ENCODE measurements at regions not wholly inside any gene's neighbourhood (a gene's known extent, or its start where the extent isn't known, plus 50 kb on each side); places are given as distances from the start of the nearest gene placed in this dataset.

DNA sequence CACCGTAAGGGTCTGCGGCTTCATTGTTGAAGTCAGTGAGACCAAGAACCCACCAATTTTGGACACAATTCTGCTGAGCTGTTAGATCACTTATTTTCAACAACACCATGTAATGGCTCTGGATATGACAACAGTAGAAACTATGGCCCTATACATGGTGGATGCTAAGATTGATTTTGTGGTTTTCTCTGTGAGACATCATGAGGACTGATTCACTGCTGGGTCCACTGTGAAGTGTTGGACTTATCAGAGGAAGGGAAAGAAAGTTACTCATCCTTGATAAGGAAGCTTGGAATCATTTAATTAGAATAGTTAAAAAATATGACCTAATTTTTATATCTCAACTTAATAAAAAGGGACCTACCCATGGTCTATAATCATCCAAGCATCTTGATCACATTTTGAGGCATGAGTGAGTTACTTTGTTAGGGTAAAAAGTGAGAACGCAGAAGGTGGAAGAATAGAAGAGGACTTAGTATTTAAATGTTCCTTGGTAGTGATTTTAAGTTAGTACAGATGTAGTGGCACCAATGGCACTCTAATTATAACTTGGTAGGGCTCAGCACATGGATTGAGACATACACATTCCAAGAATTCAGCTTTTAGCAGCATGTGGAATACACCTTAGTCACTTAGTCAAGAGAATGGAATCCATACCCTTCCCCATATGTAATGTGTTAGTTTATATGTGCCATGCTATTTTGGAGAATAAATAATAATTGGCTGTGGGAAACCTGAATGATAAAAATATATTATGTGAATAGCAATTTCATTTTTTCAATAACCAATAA lies 123.5 kb upstream of the CD180 start (continued):
- TF ChIP-seq E2F4 (CRISPR knock-in tag; IDR thresholded peaks at IDR 0.05; ENCODE audit: borderline replicate concordance, low read depth) (no peak), ELF4 (CRISPR knock-in tag; IDR thresholded peaks at IDR 0.05; ENCODE audit: low read depth) (no peak)

- no peak for ATAC-seq
- H3K9me3 Mint-ChIP-seq: peaks cover 28% of the 10 kb centered on the region
- CTCF ChIA-PET: no interaction called here
- POLR2A ChIA-PET: interaction anchor here (0.5 kb wide), 1 partner anchor 109 kb away, joined by 3 read pairs; no protein-coding TSS in a partner anchor
- H3K27me3 Mint-ChIP-seq (ENCODE audit: low read depth): no peaks in the 10 kb centered on the region; the same call in 1 of the 2 replicates
- H3K4me3 Mint-ChIP-seq: no peak overlapping the region
- no peak overlapping the region for H3K27ac Mint-ChIP-seq
- H3K36me3 Mint-ChIP-seq: no peaks in the 10 kb centered on the region
- TF ChIP-seq ATF3 (CRISPR knock-in tag; conservative IDR thresholded peaks at IDR 0.05): no peak
- TF ChIP-seq KAT7 (CRISPR knock-in tag; IDR thresholded peaks at IDR 0.05; ENCODE audit: borderline replicate concordance): no peak
- TF ChIP-seq E2F5 (CRISPR knock-in tag; IDR thresholded peaks at IDR 0.05): no peak
- no peak for TF ChIP-seq MYBL2 (CRISPR knock-in tag; IDR thresholded peaks at IDR 0.05)
- TF ChIP-seq ESRRA (CRISPR knock-in tag; IDR thresholded peaks at IDR 0.05; ENCODE audit: borderline replicate concordance): no peak
- TF ChIP-seq GRHL2 (CRISPR knock-in tag; IDR thresholded peaks at IDR 0.05; ENCODE audit: insufficient replicate concordance, severe bottlenecking): no peak
- TF ChIP-seq, protein P1, sequence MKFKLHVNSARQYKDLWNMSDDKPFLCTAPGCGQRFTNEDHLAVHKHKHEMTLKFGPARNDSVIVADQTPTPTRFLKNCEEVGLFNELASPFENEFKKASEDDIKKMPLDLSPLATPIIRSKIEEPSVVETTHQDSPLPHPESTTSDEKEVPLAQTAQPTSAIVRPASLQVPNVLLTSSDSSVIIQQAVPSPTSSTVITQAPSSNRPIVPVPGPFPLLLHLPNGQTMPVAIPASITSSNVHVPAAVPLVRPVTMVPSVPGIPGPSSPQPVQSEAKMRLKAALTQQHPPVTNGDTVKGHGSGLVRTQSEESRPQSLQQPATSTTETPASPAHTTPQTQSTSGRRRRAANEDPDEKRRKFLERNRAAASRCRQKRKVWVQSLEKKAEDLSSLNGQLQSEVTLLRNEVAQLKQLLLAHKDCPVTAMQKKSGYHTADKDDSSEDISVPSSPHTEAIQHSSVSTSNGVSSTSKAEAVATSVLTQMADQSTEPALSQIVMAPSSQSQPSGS (CRISPR knock-in tag; IDR thresholded peaks at IDR 0.05; ENCODE audit: borderline replicate concordance, low read depth): no peak
- no peak for TF ChIP-seq AFF4 (CRISPR knock-in tag; IDR thresholded peaks at IDR 0.05; ENCODE audit: borderline replicate concordance)
- TF ChIP-seq E2F4 (CRISPR knock-in tag; IDR thresholded peaks at IDR 0.05; ENCODE audit: borderline replicate concordance, low read depth): no peak
- no peak for TF ChIP-seq ZNF396 (CRISPR knock-in tag; IDR thresholded peaks at IDR 0.05; ENCODE audit: borderline replicate concordance)
- no peak for TF ChIP-seq NR1H2 (CRISPR knock-in tag; IDR thresholded peaks at IDR 0.05)
- no peak for TF ChIP-seq ZNF423 (CRISPR knock-in tag; IDR thresholded peaks at IDR 0.05)
- TF ChIP-seq TCF7 (CRISPR knock-in tag; IDR thresholded peaks at IDR 0.05; ENCODE audit: low read depth): no peak
- TF ChIP-seq, protein P2, sequence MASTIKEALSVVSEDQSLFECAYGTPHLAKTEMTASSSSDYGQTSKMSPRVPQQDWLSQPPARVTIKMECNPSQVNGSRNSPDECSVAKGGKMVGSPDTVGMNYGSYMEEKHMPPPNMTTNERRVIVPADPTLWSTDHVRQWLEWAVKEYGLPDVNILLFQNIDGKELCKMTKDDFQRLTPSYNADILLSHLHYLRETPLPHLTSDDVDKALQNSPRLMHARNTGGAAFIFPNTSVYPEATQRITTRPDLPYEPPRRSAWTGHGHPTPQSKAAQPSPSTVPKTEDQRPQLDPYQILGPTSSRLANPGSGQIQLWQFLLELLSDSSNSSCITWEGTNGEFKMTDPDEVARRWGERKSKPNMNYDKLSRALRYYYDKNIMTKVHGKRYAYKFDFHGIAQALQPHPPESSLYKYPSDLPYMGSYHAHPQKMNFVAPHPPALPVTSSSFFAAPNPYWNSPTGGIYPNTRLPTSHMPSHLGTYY (CRISPR knock-in tag; IDR thresholded peaks at IDR 0.05): no peak
- no peak for TF ChIP-seq ZNF416 (CRISPR knock-in tag; IDR thresholded peaks at IDR 0.05)
- TF ChIP-seq ZNF219 (CRISPR knock-in tag; IDR thresholded peaks at IDR 0.05; ENCODE audit: borderline replicate concordance): no peak
- no peak for TF ChIP-seq ZNF671 (CRISPR knock-in tag; IDR thresholded peaks at IDR 0.05)
- TF ChIP-seq IRF2 (CRISPR knock-in tag; IDR thresholded peaks at IDR 0.05; ENCODE audit: borderline replicate concordance, low read depth): no peak
- H3K4me1 Mint-ChIP-seq: no peaks in the 10 kb centered on the region
- no peak for DNase-seq (ENCODE audit: low spot score)
These were observed 122.1 kb upstream of the CD180 start for GRCh38 chr5:67318746-67319145.

All from WTC11 (cell line).